Neuronal stem cell (in vitro differentiated cells): ENCODE measurements at regions not wholly inside any gene's neighbourhood (a gene's known extent, or its start where the extent isn't known, plus 50 kb on each side); places are given as distances from the start of the nearest gene placed in this dataset.

Experiments
- DNase-seq: peaks from one replicate; pipeline ENCODE4 v3.0.0-alpha.2; 2013; ENCODE audit warnings: low spot score
- H2AFZ ChIP-seq: one replicate; pipeline ENCODE4 v1.6.1; 2013; ENCODE audit warnings: mild to moderate bottlenecking, low read length, inconsistent platforms
- H2AK5ac ChIP-seq: 2 replicates; pipeline ENCODE4 v1.6.1; 2013; ENCODE audit warnings: low read depth, mild to moderate bottlenecking, inconsistent platforms, low read length, moderate library complexity, mixed read lengths
- H2BK120ac ChIP-seq: 2 replicates; pipeline ENCODE4 v1.6.1; 2013; ENCODE audit warnings: low read depth, mild to moderate bottlenecking, inconsistent platforms, low read length, moderate library complexity, mixed read lengths
- H2BK12ac ChIP-seq: one replicate; pipeline ENCODE4 v1.6.1; 2013; ENCODE audit warnings: low read length, inconsistent platforms
- H2BK15ac ChIP-seq: 2 replicates; pipeline ENCODE4 v1.6.1; 2013; ENCODE audit warnings: mild to moderate bottlenecking, low read length, inconsistent platforms, mixed read lengths
- H2BK5ac ChIP-seq: one replicate; pipeline ENCODE4 v1.6.1; 2013; ENCODE audit warnings: inconsistent platforms, mild to moderate bottlenecking, low read length, moderate library complexity
- H3K14ac ChIP-seq: one replicate; pipeline ENCODE4 v1.6.1; 2013; ENCODE audit warnings: low read length, inconsistent platforms
- H3K18ac ChIP-seq: 2 replicates; pipeline ENCODE4 v1.6.1; 2013; ENCODE audit warnings: low read length, inconsistent platforms
- H3K23ac ChIP-seq: 2 replicates; pipeline ENCODE4 v1.6.1; 2013; ENCODE audit warnings: low read depth, mild to moderate bottlenecking, mixed read lengths, low read length, inconsistent platforms; ENCODE audit not compliant: poor library complexity
- H3K27ac ChIP-seq: replicated peaks from 3 replicates; pipeline ENCODE4 v1.5.1; 2013; ENCODE audit warnings: low read length, inconsistent platforms
- H3K27me3 ChIP-seq, 3 experiments: 2 replicates each; pipeline ENCODE4 v1.6.1; 2013; ENCODE audit warnings: low read length in 3 of 3, mild to moderate bottlenecking in 2 of 3, inconsistent platforms in 1 of 3, low read depth in 1 of 3, mixed read lengths in 1 of 3, moderate library complexity in 1 of 3; ENCODE audit not compliant: control insufficient read depth in 3 of 3, insufficient read depth in 3 of 3
- H3K36me3 ChIP-seq, 2 donors: replicated peaks in 1 of 2; 2 replicates each; pipeline ENCODE4 v1.6.1; 2013; ENCODE audit warnings: low read length in 2 of 2; ENCODE audit not compliant: control insufficient read depth in 2 of 2, insufficient read depth in 2 of 2
- H3K4ac ChIP-seq: 2 replicates; pipeline ENCODE4 v1.6.1; 2013; ENCODE audit warnings: inconsistent platforms, mild to moderate bottlenecking, low read length, moderate library complexity
- H3K4me1 ChIP-seq, 2 donors: 1 replicate in 1 of 2; 2 replicates in 1 of 2; pipeline ENCODE4 v1.6.1; 2013; ENCODE audit warnings: low read length in 2 of 2, low read depth in 1 of 2; ENCODE audit not compliant: control insufficient read depth in 2 of 2, insufficient read depth in 1 of 2
- H3K4me2 ChIP-seq: one replicate; pipeline ENCODE4 v1.6.1; 2013; ENCODE audit warnings: mild to moderate bottlenecking, low read length, inconsistent platforms; ENCODE audit not compliant: insufficient read depth, poor library complexity, severe bottlenecking
- H3K4me3 ChIP-seq, 2 donors: 2 replicates each; pipeline ENCODE4 v1.5.1; 2013; ENCODE audit warnings: low read length in 2 of 2, mild to moderate bottlenecking in 2 of 2, inconsistent platforms in 1 of 2, moderate library complexity in 1 of 2
- H3K79me1 ChIP-seq: one replicate; pipeline ENCODE4 v1.6.1; 2013; ENCODE audit warnings: low read depth, mild to moderate bottlenecking, inconsistent platforms, low read length, moderate library complexity
- H3K9ac ChIP-seq: one replicate; pipeline ENCODE4 v1.6.1; 2013; ENCODE audit warnings: mild to moderate bottlenecking, low read depth, low read length, inconsistent platforms; ENCODE audit not compliant: poor library complexity
- H3K9me3 ChIP-seq, 2 donors: replicated peaks in 1 of 2; 2 replicates each; pipeline versions ENCODE3 to v1.6.1; 2013; ENCODE audit warnings: low read length in 2 of 2, mild to moderate bottlenecking in 2 of 2, inconsistent platforms in 1 of 2, low read depth in 1 of 2, mixed read lengths in 1 of 2, moderate library complexity in 1 of 2; ENCODE audit not compliant: control insufficient read depth in 2 of 2, insufficient read depth in 1 of 2
- H4K8ac ChIP-seq: one replicate; pipeline ENCODE4 v1.6.1; 2013; ENCODE audit warnings: low read depth, mild to moderate bottlenecking, inconsistent platforms, low read length, moderate library complexity
- H4K91ac ChIP-seq: one replicate; pipeline ENCODE4 v1.6.1; 2013; ENCODE audit warnings: low read length, low read depth, mild to moderate bottlenecking, inconsistent platforms; ENCODE audit not compliant: poor library complexity
- WGBS, 2 donors: extraction: QIAGEN DNeasy Blood & Tissue Kit; methylation state at CpG; one replicate each; pipeline ENCODE4 v1.1.7; 2013; ENCODE audit warnings: missing lambda C conversion rate in 2 of 2, mixed read lengths in 1 of 2; ENCODE audit not compliant: insufficient read length in 2 of 2, insufficient replicate concordance in 1 of 2; ENCODE audit errors: extremely low coverage in 2 of 2; 5-methylcytosine and 5-hydroxymethylcytosine counted together

DNA sequence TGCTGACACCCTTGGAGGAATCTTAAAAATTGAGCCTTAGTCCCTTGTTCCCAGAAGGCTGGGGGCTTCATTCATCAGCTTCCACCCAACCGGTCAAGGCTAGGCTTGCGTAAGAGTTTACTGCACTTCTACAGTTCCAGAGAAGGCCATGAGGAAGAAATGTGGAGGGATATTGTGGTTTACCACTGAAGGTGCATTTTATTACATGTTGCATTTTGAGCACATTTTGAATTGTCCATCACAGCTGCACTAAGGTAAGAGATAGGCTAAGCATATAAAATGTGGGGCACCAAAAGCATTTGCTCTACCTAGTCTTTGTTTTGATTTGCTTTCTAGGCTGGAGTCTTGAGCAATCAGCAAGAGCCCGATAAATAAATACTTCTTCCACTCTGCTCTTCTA, 167.1 kb upstream of the PAPPA start:
- no peaks in the 10 kb centered on the region for H3K27me3 ChIP-seq
- no peak overlapping the region for H3K14ac ChIP-seq
- no peaks in the 10 kb centered on the region for H3K4me1 ChIP-seq
- H3K4me3 ChIP-seq, result no peak overlapping the region
- no peak overlapping the region for H3K9ac ChIP-seq
- no peaks in the 10 kb centered on the region for H3K36me3 ChIP-seq
- no peak overlapping the region for H3K23ac ChIP-seq
- H3K4ac ChIP-seq, result no peak overlapping the region
- H2AK5ac ChIP-seq, result no peak overlapping the region
- no peak overlapping the region for H2BK5ac ChIP-seq
- H3K9me3 ChIP-seq, result no peaks in the 10 kb centered on the region
- H2BK15ac ChIP-seq, result no peak overlapping the region
- no CpG with 5 or more reads among the region's 3 CpGs for WGBS, 2 donors
- H4K91ac ChIP-seq, result no peak overlapping the region
- no peak overlapping the region for H3K18ac ChIP-seq
- no peak overlapping the region for H2BK120ac ChIP-seq
- no peak overlapping the region for H3K27ac ChIP-seq
- DNase-seq, result no peak
- H4K8ac ChIP-seq, result no peak overlapping the region
- H2BK12ac ChIP-seq, result no peak overlapping the region
- no peak overlapping the region for H3K4me2 ChIP-seq
- H2AFZ ChIP-seq, result no peak overlapping the region
- H3K79me1 ChIP-seq, result no peaks in the 10 kb centered on the region

DNA sequence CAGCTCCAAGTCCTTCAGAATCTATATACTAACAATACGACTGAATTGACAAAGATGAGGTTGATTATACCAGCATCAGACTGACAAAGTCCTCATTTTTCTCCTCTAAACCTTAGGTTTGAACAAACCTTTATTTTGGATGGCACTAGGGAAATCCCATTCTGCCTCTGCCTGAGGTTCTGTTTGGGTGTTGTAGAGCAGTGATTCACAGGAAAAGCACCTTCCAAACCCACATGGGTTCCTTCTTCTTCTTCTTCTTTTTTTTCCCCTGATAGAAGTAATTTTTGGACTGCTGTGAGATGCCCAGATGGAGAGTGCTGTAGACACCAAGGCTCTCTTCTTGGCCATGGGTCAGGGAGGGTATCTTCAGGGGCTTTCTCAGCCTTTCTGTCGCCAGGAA, 164.9 kb upstream of the PAPPA start:
- Histone ChIP-seq H3K9ac (no peak overlapping the region), H3K14ac (no peak overlapping the region), H3K36me3 (no peaks in the 10 kb centered on the region), H3K4me1 (no peaks in the 10 kb centered on the region), H3K4me3 (no peak overlapping the region), H3K4me2 (no peak overlapping the region), H3K27me3 (no peaks in the 10 kb centered on the region), H2BK5ac (no peak overlapping the region), H3K23ac (no peak overlapping the region), H4K91ac (no peak overlapping the region), H3K27ac (no peak overlapping the region), H3K79me1 (no peaks in the 10 kb centered on the region), H2AFZ (no peak overlapping the region), H4K8ac (no peak overlapping the region), H3K4ac (no peak overlapping the region), H3K18ac (no peak overlapping the region), H2AK5ac (no peak overlapping the region), H2BK12ac (no peak overlapping the region), H3K9me3 (no peaks in the 10 kb centered on the region), H2BK15ac (no peak overlapping the region), H2BK120ac (no peak overlapping the region)
- WGBS, 2 donors, result no CpG with 5 or more reads among the region's 2 CpGs
- no peak for DNase-seq

DNA sequence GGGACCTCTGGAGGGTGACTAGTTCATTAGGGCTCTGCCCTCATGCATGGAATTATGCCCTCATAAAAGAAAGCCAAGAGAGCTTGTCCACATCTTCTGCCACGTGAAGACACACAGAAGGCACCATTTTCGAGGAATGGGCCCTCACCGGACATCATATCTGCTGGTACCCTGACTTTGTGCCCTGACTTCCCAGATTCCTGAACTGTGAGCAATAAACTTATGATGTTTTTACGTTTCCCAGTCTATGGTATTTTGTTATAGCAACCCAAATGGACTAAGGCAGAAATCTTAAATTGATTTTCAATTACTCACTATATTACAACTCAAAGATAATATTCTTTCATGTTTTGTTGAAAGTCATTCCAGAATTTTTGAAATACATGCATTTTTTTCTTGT, 163.8 kb upstream of the PAPPA start:
- Histone ChIP-seq H3K4ac (no peak overlapping the region), H2BK15ac (no peak overlapping the region), H4K91ac (no peak overlapping the region), H2AK5ac (no peak overlapping the region), H3K23ac (no peak overlapping the region), H3K4me1 (no peaks in the 10 kb centered on the region), H3K9ac (no peak overlapping the region), H3K4me2 (no peak overlapping the region), H3K4me3 (no peak overlapping the region), H2BK5ac (no peak overlapping the region), H2AFZ (no peak overlapping the region), H4K8ac (no peak overlapping the region), H3K27me3 (no peaks in the 10 kb centered on the region), H3K18ac (no peak overlapping the region), H3K36me3 (no peaks in the 10 kb centered on the region), H3K27ac (no peak overlapping the region), H3K9me3 (no peaks in the 10 kb centered on the region), H2BK12ac (no peak overlapping the region), H2BK120ac (no peak overlapping the region), H3K79me1 (no peaks in the 10 kb centered on the region), H3K14ac (no peak overlapping the region)
- no CpG with 5 or more reads among the region's 4 CpGs for WGBS, 2 donors
- DNase-seq, result no peak

DNA sequence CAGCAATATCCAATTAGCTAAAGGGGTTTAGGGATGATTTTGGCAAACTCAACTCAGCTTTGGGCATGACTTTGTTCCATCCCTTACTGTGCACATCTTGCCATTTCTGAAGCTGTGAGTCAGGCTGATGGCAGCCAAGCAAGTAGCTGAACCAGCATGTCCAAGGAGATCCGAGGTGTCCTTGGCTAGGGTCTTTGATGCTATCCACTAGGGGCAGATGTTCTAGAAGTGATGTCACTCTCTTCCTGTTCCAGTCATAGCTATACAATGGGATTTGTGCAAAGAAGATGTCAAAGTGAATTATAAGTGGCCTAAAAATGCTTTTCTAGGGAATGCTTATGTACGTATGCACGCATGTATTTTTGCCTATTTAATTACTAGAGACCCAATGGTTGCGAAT, 160.8 kb upstream of the PAPPA start:
- H3K18ac ChIP-seq, result no peak overlapping the region
- no peaks in the 10 kb centered on the region for H3K36me3 ChIP-seq
- no peaks in the 10 kb centered on the region for H3K4me1 ChIP-seq
- no peak for DNase-seq
- no peak overlapping the region for H2BK15ac ChIP-seq
- no peak overlapping the region for H3K4ac ChIP-seq
- no peaks in the 10 kb centered on the region for H3K9me3 ChIP-seq
- H2AK5ac ChIP-seq, result no peak overlapping the region
- H2AFZ ChIP-seq, result no peak overlapping the region
- H3K27me3 ChIP-seq, result no peaks in the 10 kb centered on the region
- H2BK12ac ChIP-seq, result no peak overlapping the region
- no CpG with 5 or more reads among the region's 4 CpGs for WGBS, 2 donors
- no peak overlapping the region for H3K27ac ChIP-seq
- H4K8ac ChIP-seq, result no peak overlapping the region
- H3K4me2 ChIP-seq, result no peak overlapping the region
- H2BK5ac ChIP-seq, result no peak overlapping the region
- no peak overlapping the region for H3K23ac ChIP-seq
- H3K79me1 ChIP-seq, result no peaks in the 10 kb centered on the region
- no peak overlapping the region for H3K9ac ChIP-seq
- H3K14ac ChIP-seq, result no peak overlapping the region
- H4K91ac ChIP-seq, result no peak overlapping the region
- no peak overlapping the region for H3K4me3 ChIP-seq
- H2BK120ac ChIP-seq, result no peak overlapping the region
